Sigmoid colon (tissue), 4 donors: ENCODE measurements at regions not wholly inside any gene's neighbourhood (a gene's known extent, or its start where the extent isn't known, plus 50 kb on each side); places are given as distances from the start of the nearest gene placed in this dataset.

Experiments
- CTCF ChIP-seq, 4 experiments: fragments of 450-650 bp in 3 of 4; fragments of 200-600 bp in 1 of 4; IDR thresholded peaks; one replicate each; pipeline ENCODE4 v1.5.1; 2016 to 2019; ENCODE audit warnings: antibody characterized with exemption in 4 of 4, mild to moderate bottlenecking in 3 of 4, moderate library complexity in 2 of 4
- EP300 ChIP-seq, 4 donors: sonication (generic); formaldehyde crosslinking; IDR thresholded peaks; one replicate each; pipeline ENCODE4 v1.6.1; 2017; ENCODE audit warnings: antibody characterized with exemption in 4 of 4
- POLR2A ChIP-seq, 2 donors: fragments of 450-650 bp; IDR thresholded peaks; one replicate each; pipeline ENCODE4 v1.6.1; 2016; ENCODE audit warnings: antibody characterized with exemption in 2 of 2, mild to moderate bottlenecking in 2 of 2, moderate library complexity in 2 of 2

DNA sequence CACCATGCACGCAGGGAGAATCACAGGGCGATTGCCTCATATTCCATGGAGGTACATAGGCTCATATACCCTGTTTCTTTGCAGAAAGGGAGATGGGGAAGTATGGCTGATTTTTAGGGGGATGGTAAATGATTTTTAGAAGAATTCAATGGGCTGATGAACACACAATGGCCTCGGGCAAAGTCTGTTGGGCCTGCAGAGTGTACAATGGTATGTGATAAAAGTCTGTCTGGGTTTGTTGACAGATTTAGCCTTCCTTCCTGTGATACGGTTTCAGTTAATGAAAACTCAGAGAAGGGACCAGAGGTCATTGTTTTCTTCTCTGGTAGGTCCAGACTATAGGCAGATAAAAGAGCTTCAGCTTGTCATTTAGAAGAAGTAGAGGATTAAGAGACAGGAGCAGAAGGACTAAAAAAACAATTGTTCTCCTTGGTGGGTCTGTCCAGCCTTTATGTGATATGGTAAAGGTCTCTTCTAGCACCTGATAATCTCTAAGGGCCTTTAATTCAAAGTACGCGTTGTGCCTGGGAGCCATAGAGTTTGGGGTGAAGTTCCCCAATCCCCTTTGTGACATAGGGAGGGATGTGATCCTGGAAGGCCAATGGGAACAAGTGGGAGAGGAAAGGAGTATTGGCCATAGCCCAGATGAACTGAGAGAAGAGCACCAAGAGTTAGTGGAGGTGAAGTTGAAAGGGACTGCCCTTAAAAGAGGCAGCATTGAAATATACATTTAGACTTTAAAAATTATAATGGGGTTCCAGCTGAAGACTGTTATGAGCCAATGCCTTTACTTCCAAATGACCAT lies 107.5 kb upstream of the SERPINE2 start:
- TF ChIP-seq POLR2A (IDR thresholded peaks at IDR 0.05) (no peak), CTCF (IDR thresholded peaks at IDR 0.05) (no peak), EP300 (IDR thresholded peaks at IDR 0.05) (no peak)
